CD14-positive monocyte (primary cell): ENCODE measurements at regions not wholly inside any gene's neighbourhood (a gene's known extent, or its start where the extent isn't known, plus 50 kb on each side); places are given as distances from the start of the nearest gene placed in this dataset.
A peak's percentile ranks its signal among the peaks of the same experiment; 100 is the strongest.

Experiments
- DNase-seq, 3 donors: peaks; one replicate each; pipeline ENCODE4 v3.0.0-alpha.2; 2011 to 2022
- H2AFZ ChIP-seq: 2 replicates; pipeline ENCODE4 v1.6.0; 2012; ENCODE audit warnings: mild to moderate bottlenecking, low read depth, low read length, inconsistent platforms; ENCODE audit not compliant: insufficient read depth, poor library complexity, severe bottlenecking
- H3K27ac ChIP-seq, 2 donors: 1 replicate in 1 of 2; 2 replicates in 1 of 2; pipeline ENCODE4 v1.5.1; 2012 to 2013; ENCODE audit warnings: low read length in 2 of 2, control low read depth in 1 of 2, inconsistent platforms in 1 of 2, low read depth in 1 of 2, mild to moderate bottlenecking in 1 of 2
- H3K27me3 ChIP-seq, 2 donors: one replicate each; pipeline versions ENCODE4 v1.6.0 to v1.6.1; 2011 to 2013; ENCODE audit warnings: low read length in 2 of 2; ENCODE audit not compliant: control insufficient read depth in 2 of 2, insufficient read depth in 2 of 2
- H3K36me3 ChIP-seq, 2 donors: replicated peaks in 1 of 2; 1 replicate in 1 of 2; 2 replicates in 1 of 2; pipeline versions ENCODE4 v1.5.1 to v1.6.1; 2012 to 2013; ENCODE audit warnings: low read length in 2 of 2, control low read depth in 1 of 2, inconsistent platforms in 1 of 2, mild to moderate bottlenecking in 1 of 2; ENCODE audit not compliant: insufficient read depth in 2 of 2, control insufficient read depth in 1 of 2
- H3K4me1 ChIP-seq, 2 donors: 1 replicate in 1 of 2; 2 replicates in 1 of 2; pipeline versions ENCODE4 v1.5.1 to v1.6.1; 2012 to 2013; ENCODE audit warnings: low read length in 2 of 2, control low read depth in 1 of 2, inconsistent platforms in 1 of 2, mild to moderate bottlenecking in 1 of 2, moderate library complexity in 1 of 2; ENCODE audit not compliant: insufficient read depth in 2 of 2, control insufficient read depth in 1 of 2
- H3K4me2 ChIP-seq: replicated peaks from 2 replicates; pipeline ENCODE3; 2012; ENCODE audit warnings: low read length, moderate library complexity, mild to moderate bottlenecking; ENCODE audit not compliant: poor library complexity, severe bottlenecking; ENCODE audit errors: extremely low read depth
- H3K4me3 ChIP-seq, 3 experiments: fragments of 200-600 bp in 1 of 3; sonication (generic) in 1 of 3; replicated peaks in 1 of 3; 1 replicate in 2 of 3; 2 replicates in 1 of 3; pipeline ENCODE4 v1.5.1; 2011 to 2013; ENCODE audit warnings: low read length in 3 of 3, mild to moderate bottlenecking in 3 of 3, control low read depth in 2 of 3, low read depth in 2 of 3, inconsistent platforms in 1 of 3, moderate library complexity in 1 of 3
- H3K79me2 ChIP-seq: 2 replicates; pipeline ENCODE4 v1.6.0; 2012; ENCODE audit warnings: mild to moderate bottlenecking, control low read depth, inconsistent platforms, low read length, moderate library complexity; ENCODE audit not compliant: insufficient read depth
- H3K9ac ChIP-seq: 2 replicates; pipeline ENCODE4 v1.6.0; 2017; ENCODE audit warnings: low read length, mild to moderate bottlenecking; ENCODE audit not compliant: insufficient read depth, poor library complexity, severe bottlenecking
- H3K9me3 ChIP-seq, 2 donors: replicated peaks in 1 of 2; 1 replicate in 1 of 2; 2 replicates in 1 of 2; pipeline versions ENCODE4 v1.5.1 to v1.6.1; 2012 to 2013; ENCODE audit warnings: low read length in 2 of 2, control low read depth in 1 of 2; ENCODE audit not compliant: control insufficient read depth in 1 of 2, insufficient read depth in 1 of 2
- H4K20me1 ChIP-seq: 2 replicates; pipeline ENCODE4 v1.6.0; 2012; ENCODE audit warnings: mild to moderate bottlenecking, low read length, control low read depth, moderate library complexity; ENCODE audit not compliant: insufficient read depth
- H3K27ac Mint-ChIP-seq, 7 donors: one replicate each; pipeline ENCODE4 v1.8.0; 2020; ENCODE audit warnings: mild to moderate bottlenecking in 7 of 7, mixed read lengths in 7 of 7, moderate library complexity in 6 of 7, inconsistent platforms in 2 of 7
- H3K27me3 Mint-ChIP-seq, 3 donors: one replicate each; pipeline ENCODE4 v1.8.0; 2021 to 2022; ENCODE audit warnings: low read depth in 3 of 3, mild to moderate bottlenecking in 3 of 3, mixed read lengths in 3 of 3, moderate library complexity in 3 of 3, inconsistent platforms in 1 of 3
- H3K36me3 Mint-ChIP-seq, 2 donors: one replicate each; pipeline ENCODE4 v1.8.0; 2020; ENCODE audit warnings: mixed read lengths in 2 of 2, inconsistent platforms in 1 of 2, mild to moderate bottlenecking in 1 of 2
- H3K4me1 Mint-ChIP-seq: one replicate; pipeline ENCODE4 v1.8.0; 2020; ENCODE audit warnings: mild to moderate bottlenecking, mixed read lengths
- H3K4me3 Mint-ChIP-seq, 2 donors: one replicate each; pipeline ENCODE4 v1.8.0; 2020; ENCODE audit warnings: mild to moderate bottlenecking in 2 of 2, mixed read lengths in 2 of 2, moderate library complexity in 1 of 2
- H3K9me3 Mint-ChIP-seq, 7 donors: one replicate each; pipeline ENCODE4 v1.8.0; 2020 to 2022; ENCODE audit warnings: mixed read lengths in 7 of 7, mild to moderate bottlenecking in 6 of 7, moderate library complexity in 6 of 7, inconsistent platforms in 2 of 7
- CTCF ChIP-seq: fragments of 200-600 bp; IDR thresholded peaks from one replicate; pipeline ENCODE4 v1.8.0; 2022; ENCODE audit warnings: antibody characterized with exemption, mild to moderate bottlenecking
- WGBS: methylation state at CpG from one replicate; pipeline ENCODE4 v1.1.5; 2013; ENCODE audit warnings: missing lambda C conversion rate; ENCODE audit not compliant: insufficient coverage; 5-methylcytosine and 5-hydroxymethylcytosine counted together
- intact Hi-C, 2 donors: fragments of 100-400 bp; cut with micrococcal nuclease; formaldehyde crosslinking; loops; one replicate each; pipeline versions ENCODE4 v1.15.0 to v1.15.1; 2023

DNA sequence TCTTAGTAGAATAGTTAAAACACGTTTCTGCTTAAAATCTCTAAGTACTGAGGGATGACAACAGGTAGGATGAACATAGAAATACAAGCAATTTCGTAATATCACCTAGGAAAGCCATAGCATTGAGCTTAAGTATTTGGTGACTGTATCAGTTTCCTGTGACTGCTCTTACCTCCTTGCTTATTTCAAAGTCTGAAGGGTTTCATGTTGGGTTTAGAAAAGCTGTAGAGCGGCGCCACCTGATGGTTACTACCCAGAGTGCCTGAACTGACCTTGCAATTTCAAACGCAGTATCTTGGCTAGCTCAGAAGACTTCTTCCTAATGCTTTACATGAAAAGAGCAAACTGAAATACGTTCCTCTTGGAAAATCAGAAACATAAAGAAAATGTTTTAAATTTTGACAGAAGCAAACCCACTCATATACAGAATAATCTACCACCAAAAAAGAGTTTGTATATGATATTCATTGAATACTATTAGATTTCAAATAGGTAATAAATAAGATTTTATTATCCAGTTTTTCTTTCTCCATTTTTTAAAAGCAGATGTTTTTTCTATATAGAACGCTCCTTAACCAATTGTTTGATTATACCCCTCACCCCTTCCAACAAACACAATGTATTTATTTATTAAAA, 82.3 kb upstream of the RIPOR2 start:
- peak overlapping the region in 1 of 2 donors; percentile 78 for H3K27ac ChIP-seq

GRCh38 chr6:25018568-25018954, 82.8 kb upstream of the RIPOR2 start:
- no peak for DNase-seq
- Histone ChIP-seq H3K4me1 (peaks cover 45 to 48% of the 10 kb centered on the region in 2 donors), H3K79me2 (no peaks in the 10 kb centered on the region), H4K20me1 (no peaks in the 10 kb centered on the region), H3K9me3 (no peaks in the 10 kb centered on the region), H3K27me3 (no peaks in the 10 kb centered on the region), H3K4me3 (no peak overlapping the region), H3K27ac (no peak overlapping the region), H3K9ac (no peak overlapping the region), H3K4me2 (no peak overlapping the region), H2AFZ (no peak overlapping the region), H3K36me3 (no peaks in the 10 kb centered on the region)
- Mint-ChIP-seq H3K4me3 (no peak overlapping the region), H3K27me3 (no peaks in the 10 kb centered on the region), H3K9me3 (peaks cover 0 to 2% (median 0%) of the 10 kb centered on the region in 7 donors), H3K4me1 (peaks cover 54% of the 10 kb centered on the region), H3K36me3 (peaks cover 0 to 2% of the 10 kb centered on the region in 2 donors), H3K27ac (no peak overlapping the region)
- no CpG with 5 or more reads among the region's 4 CpGs for WGBS
- intact Hi-C loops = loop anchor here (2.0 to 5.0 kb wide), 3 partner anchors 86 to 162 kb away; no protein-coding TSS in a partner anchor
- TF ChIP-seq CTCF = no peak

More for the DNA sequence above, 82.3 kb upstream of the RIPOR2 start:
- H4K20me1 ChIP-seq = no peaks in the 10 kb centered on the region
- no peaks in the 10 kb centered on the region for H3K27me3 ChIP-seq
- intact Hi-C loops = loop anchor here (2.0 to 5.0 kb wide), 3 partner anchors 86 to 161 kb away; no protein-coding TSS in a partner anchor
- H3K4me3 ChIP-seq = no peak overlapping the region
- 70% methylated on average over 2 of the region's 7 CpGs for WGBS
- Mint-ChIP-seq H3K27ac (peak overlapping the region in 6 of 7 donors; percentile 73 to 92 (median 82)), H3K9me3 (no peaks in the 10 kb centered on the region), H3K4me3 (no peak overlapping the region), H3K4me1 (peaks cover 59% of the 10 kb centered on the region), H3K36me3 (peaks cover 0 to 2% of the 10 kb centered on the region in 2 donors), H3K27me3 (no peaks in the 10 kb centered on the region)
- H2AFZ ChIP-seq = no peak overlapping the region
- no peaks in the 10 kb centered on the region for H3K79me2 ChIP-seq
- H3K36me3 ChIP-seq = no peaks in the 10 kb centered on the region
- no peak overlapping the region for H3K9ac ChIP-seq
- TF ChIP-seq CTCF = peak; percentile 88
- peak; percentile 75 to 85 (median 84) for DNase-seq
- H3K4me1 ChIP-seq = peaks cover 51 to 53% of the 10 kb centered on the region in 2 donors
- H3K4me2 ChIP-seq = no peak overlapping the region
- no peaks in the 10 kb centered on the region for H3K9me3 ChIP-seq
